ENCODE measurements at regions not wholly inside any gene's neighbourhood (a gene's known extent, or its start where the extent isn't known, plus 50 kb on each side); places are given as distances from the start of the nearest gene placed in this dataset.

GRCh38 chrX:74162199-74162598, 141.8 kb upstream of the ZCCHC13 start:
- Histone ChIP-seq H3K36me3 (no peaks in the 10 kb centered on the region), H3K27ac (no peak overlapping the region), H3K4me1 (ENCODE audit: low read depth) (no peaks in the 10 kb centered on the region), H3K9me3 (ENCODE audit: low read depth) (no peaks in the 10 kb centered on the region), H3K4me3 (no peak overlapping the region), H3K27me3 (no peaks in the 10 kb centered on the region)
- DNase-seq (ENCODE audit: low read depth in 1 of 2, low spot score in 1 of 2), result no peak
- TF ChIP-seq, protein P1, sequence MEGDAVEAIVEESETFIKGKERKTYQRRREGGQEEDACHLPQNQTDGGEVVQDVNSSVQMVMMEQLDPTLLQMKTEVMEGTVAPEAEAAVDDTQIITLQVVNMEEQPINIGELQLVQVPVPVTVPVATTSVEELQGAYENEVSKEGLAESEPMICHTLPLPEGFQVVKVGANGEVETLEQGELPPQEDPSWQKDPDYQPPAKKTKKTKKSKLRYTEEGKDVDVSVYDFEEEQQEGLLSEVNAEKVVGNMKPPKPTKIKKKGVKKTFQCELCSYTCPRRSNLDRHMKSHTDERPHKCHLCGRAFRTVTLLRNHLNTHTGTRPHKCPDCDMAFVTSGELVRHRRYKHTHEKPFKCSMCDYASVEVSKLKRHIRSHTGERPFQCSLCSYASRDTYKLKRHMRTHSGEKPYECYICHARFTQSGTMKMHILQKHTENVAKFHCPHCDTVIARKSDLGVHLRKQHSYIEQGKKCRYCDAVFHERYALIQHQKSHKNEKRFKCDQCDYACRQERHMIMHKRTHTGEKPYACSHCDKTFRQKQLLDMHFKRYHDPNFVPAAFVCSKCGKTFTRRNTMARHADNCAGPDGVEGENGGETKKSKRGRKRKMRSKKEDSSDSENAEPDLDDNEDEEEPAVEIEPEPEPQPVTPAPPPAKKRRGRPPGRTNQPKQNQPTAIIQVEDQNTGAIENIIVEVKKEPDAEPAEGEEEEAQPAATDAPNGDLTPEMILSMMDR (IDR thresholded peaks at IDR 0.05; ENCODE audit: low read depth, low read length), result no peak

DNA sequence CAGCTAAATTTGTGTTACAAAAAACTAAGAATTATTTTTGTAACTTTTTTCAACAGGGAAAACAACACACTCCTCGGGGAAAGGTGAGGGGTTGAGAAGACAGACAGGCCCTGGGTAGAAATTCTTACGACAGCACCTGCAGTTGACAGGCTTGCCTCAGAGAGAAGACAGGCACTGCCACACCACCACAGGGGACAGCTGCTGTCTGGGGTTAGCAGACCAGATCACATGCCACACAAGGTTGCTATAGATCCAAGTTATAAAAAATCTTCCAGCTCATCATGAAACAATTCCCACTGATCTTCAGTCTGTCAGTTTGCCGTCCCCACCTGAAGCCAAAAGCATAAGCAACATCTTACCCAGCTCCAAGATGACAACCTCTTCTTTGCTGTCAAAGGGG, 143.2 kb upstream of the ZCCHC13 start:
- TF ChIP-seq, protein P1 (IDR thresholded peaks at IDR 0.05; ENCODE audit: low read depth, low read length), result no peak
- Histone ChIP-seq H3K9me3 (ENCODE audit: low read depth) (no peaks in the 10 kb centered on the region), H3K4me1 (ENCODE audit: low read depth) (no peaks in the 10 kb centered on the region), H3K27me3 (no peaks in the 10 kb centered on the region), H3K27ac (no peak overlapping the region), H3K4me3 (no peak overlapping the region), H3K36me3 (no peaks in the 10 kb centered on the region)
- DNase-seq (ENCODE audit: low read depth in 1 of 2, low spot score in 1 of 2), result no peak

- DNase-seq (ENCODE audit: low read depth in 1 of 2, low spot score in 1 of 2), result no peak
- H3K9me3 ChIP-seq (ENCODE audit: low read depth), result no peaks in the 10 kb centered on the region
Observed at GRCh38 chrX:74160358-74160757, 143.6 kb upstream of the ZCCHC13 start.

DNA sequence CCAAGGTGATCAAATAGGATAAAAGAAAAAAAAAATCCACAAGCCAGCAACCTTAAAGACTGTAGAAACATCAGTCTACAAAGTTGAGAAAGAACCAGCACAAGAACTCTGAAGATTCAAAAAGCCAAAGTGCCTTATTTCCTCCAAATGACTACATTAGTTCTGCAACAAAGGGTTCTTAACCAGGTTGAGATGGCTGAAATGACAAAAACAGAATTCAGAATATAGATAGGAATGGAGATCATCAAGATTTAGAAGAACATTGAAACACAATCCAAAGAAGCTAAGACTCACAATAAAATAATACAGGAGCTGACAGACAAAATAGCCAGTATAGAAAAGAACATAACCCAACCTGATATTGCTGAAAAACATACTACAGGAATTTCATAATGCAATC, 156.5 kb upstream of the ZCCHC13 start:
- H3K36me3 ChIP-seq, result no peaks in the 10 kb centered on the region
- no peaks in the 10 kb centered on the region for H3K9me3 ChIP-seq (ENCODE audit: low read depth)
- no peaks in the 10 kb centered on the region for H3K27me3 ChIP-seq
- no peak for DNase-seq (ENCODE audit: low read depth in 1 of 2, low spot score in 1 of 2)
- H3K4me1 ChIP-seq (ENCODE audit: low read depth), result no peaks in the 10 kb centered on the region
- TF ChIP-seq, protein P1 (IDR thresholded peaks at IDR 0.05; ENCODE audit: low read depth, low read length), result no peak
- H3K27ac ChIP-seq, result no peak overlapping the region
- H3K4me3 ChIP-seq, result no peak overlapping the region

More at GRCh38 chrX:74160358-74160757, 143.6 kb upstream of the ZCCHC13 start:
- TF ChIP-seq, protein P1 (IDR thresholded peaks at IDR 0.05; ENCODE audit: low read depth, low read length), result no peak
- H3K27me3 ChIP-seq, result no peaks in the 10 kb centered on the region
- H3K4me1 ChIP-seq (ENCODE audit: low read depth), result no peaks in the 10 kb centered on the region
- no peak overlapping the region for H3K4me3 ChIP-seq
- H3K27ac ChIP-seq, result no peak overlapping the region
- no peaks in the 10 kb centered on the region for H3K36me3 ChIP-seq

GRCh38 chrX:74138943-74139342, 165.0 kb upstream of the ZCCHC13 start:
- H3K27me3 ChIP-seq, result no peaks in the 10 kb centered on the region
- TF ChIP-seq, protein P1 (IDR thresholded peaks at IDR 0.05; ENCODE audit: low read depth, low read length), result no peak
- no peaks in the 10 kb centered on the region for H3K9me3 ChIP-seq (ENCODE audit: low read depth)

More at GRCh38 chrX:74138943-74139342, 165.0 kb upstream of the ZCCHC13 start:
- no peak overlapping the region for H3K27ac ChIP-seq
- H3K36me3 ChIP-seq, result no peaks in the 10 kb centered on the region
- H3K4me1 ChIP-seq (ENCODE audit: low read depth), result no peaks in the 10 kb centered on the region
- DNase-seq (ENCODE audit: low read depth in 1 of 2, low spot score in 1 of 2), result no peak
- no peak overlapping the region for H3K4me3 ChIP-seq
